ENCODE measurements at regions not wholly inside any gene's neighbourhood (a gene's known extent, or its start where the extent isn't known, plus 50 kb on each side); places are given as distances from the start of the nearest gene placed in this dataset.

DNA sequence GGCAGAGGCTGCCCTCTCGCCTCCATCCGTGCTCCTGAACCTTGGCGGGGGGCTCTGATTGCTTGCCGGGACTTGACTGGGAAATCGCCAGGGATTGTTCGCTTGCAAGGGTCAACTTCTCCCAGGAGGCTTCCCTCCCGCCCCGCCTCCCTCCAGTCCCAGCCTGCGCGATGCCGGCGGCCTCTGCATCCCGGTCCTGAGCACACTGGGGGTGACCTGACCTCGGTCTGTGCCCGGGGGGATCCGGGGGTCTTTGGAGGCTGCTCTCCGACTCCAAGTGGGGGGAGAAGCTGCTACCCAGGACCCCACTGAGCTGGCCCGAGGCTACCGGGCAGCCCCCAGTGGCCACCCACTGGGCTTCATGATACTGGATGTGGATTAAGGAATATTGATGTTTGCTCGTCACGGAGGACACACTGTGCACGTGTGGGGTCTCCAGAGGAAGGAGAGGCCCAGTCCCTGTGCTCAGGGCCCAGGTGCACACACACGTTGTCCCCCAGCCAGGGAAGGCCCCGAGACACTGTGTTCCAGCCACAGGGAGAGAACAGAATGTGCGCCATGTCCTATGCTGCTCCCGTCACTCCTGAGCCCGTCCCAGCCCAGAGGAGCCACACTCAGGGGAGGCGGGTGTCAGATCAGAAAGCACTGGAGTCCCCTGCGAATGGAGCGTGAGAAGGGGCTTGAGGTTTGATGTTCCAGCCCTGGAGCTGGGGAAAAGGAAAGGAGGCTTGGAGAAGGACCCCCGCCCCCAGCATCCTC lies 55.9 kb upstream of the NKX1-1 start:
- DNase-seq, result no peak

DNA sequence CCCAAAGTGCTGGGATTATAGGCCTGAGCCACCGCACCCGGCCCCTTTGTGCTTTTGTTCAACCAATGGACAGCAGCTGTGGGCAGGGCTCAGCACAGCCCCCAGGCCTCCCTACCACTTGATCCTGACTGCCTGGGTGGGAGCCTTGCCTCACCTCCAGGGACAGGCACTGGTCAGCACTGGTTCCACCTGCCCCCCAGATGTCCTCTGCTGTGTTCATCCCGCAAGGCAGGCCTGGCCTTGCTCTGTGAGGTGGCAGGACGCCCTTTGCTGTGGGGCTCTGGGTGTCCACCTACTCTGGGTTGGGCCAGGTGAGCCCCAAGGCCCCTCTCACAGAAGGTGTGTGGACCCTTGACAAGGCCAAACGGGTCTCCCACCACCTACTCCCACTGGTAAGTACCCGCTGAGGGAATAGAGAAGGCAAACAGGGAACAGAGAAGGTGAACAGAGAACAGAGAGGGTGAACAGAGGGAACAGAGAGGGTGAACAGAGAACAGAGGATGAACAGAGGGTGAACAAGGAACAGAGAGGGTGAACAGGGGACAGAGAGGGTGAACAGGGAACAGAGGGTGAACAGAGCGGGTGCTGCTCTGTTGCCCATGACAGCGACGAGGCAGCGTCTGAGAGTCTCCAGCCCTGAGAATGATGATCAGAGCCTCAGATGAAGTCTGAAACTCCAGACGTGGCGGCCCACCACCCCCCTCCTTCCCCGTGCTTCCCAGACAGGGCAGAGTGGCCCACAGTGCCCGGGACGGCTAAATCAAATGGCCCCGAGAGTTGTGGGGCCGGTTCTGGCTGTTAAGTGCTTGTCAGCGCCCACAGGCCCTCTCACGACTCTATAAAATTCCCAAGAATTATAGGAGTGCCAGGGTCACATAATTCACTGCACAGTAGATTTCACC lies 55.0 kb upstream of the NKX1-1 start:
- no peak for DNase-seq

DNA sequence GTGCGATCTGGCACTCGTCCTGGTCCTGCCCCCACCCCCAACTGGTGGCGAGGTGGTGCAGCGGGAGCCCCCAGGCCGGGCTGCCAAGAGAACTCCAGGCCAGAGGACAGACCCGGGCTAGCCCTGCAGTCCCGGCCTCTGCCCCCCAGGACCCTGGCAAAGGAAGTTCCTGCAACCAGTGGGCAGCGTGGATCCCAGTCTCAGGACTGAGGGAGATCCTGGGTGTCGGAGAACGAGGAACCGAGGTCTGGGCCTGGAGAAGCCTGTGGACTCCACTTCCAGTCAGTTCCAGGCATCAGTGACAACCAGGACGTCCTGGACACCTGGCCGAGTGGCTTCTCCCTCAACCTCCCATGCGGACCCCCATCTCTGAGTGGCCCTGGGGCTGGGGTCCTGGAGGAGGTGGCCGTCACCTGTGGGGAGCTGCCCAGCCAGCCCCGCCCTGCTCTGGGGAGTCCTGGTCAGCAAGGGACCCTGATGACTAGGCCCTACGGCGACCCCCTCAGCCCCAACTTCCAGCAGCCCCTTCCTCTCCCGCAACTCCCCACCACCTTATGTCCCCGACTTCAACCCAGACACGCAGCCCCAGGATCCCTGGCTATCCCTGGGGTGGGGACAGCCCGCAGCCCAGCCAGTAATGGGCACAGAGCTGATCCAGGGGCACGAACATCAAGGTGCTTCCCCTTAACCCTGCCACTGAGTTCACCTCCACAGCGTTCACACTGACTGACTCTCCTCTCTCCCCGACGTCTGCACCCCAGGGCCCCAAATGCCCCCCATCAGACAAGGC lies 53.7 kb upstream of the NKX1-1 start:
- DNase-seq, result no peak

DNA sequence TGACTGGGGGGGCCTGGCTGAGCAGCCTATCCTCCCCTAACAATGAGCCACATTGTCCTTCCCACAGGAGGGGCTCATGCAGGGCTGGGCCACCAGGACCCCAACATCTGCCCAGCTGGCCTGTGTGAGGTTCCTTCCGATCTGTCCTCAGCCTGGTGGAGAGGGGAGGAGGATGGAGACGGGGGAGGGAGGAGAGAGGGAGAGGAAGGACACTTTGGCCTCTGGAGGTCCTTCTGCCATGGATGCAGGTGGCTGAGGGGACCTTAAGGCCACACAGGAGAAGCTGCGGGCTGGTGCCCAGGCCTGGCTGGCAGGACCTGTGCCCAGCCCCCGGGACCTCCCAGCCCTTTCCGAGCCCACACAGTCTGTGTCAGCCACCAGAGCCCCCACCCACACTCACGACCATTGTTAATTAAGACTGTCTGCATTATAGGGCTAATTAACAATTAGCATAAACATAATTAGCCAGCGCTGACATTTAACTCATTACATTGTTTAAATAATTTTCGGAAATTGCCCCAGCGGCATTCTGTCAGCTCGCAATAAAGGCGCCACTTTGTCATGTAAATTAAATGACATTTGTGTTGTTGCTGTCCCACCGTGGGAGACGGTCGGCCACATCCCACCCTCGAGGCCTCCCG lies 53.0 kb upstream of the NKX1-1 start:
- no peak for DNase-seq

DNA sequence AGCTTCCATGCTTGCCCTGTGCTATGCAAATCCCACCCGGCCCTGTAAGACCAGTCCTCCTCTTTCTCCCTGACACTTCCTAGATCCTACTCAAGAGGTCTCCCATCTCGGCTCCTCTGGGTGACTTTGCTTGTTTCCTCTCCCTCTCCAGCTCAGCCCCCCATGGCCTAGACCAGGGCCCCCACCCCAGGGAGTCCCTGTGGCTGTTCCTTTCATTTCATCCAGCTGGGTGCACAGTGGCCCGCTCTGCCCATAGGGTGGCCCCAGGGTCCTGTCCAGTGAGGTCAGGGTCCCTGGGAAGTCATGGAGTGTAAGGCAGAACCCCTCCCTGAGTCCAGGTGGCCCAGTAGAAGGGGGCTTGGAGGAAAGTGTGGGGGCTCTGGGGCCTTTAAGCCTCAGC lies 52.3 kb upstream of the NKX1-1 start:
- DNase-seq, result no peak
